WTC11 (cell line): ENCODE measurements at regions not wholly inside any gene's neighbourhood (a gene's known extent, or its start where the extent isn't known, plus 50 kb on each side); places are given as distances from the start of the nearest gene placed in this dataset.

Source experiments
- ATAC-seq: fragments of 200-7000 bp; cut with Tn5 transposase; 2 replicates; pipeline ENCODE4 v1.10.0; 2021; ENCODE audit warnings: mild to moderate bottlenecking, moderate library complexity
- CTCF ChIA-PET: fragments of 300-600 bp; sonication (Branson Sonifier 250); formaldehyde crosslinking; loops from one replicate; lab custom pipeline; 2021; ENCODE audit warnings: antibody characterized with exemption; lab: Charles Lee
- POLR2A ChIA-PET: fragments of 350-600 bp; sonication (Branson Sonifier 250); formaldehyde crosslinking; loops from one replicate; lab custom pipeline; 2021; ENCODE audit warnings: antibody characterized with exemption; lab: Charles Lee
- DNase-seq: peaks from one replicate; pipeline ENCODE4 v3.0.0; 2021; ENCODE audit warnings: low spot score
- H3K27ac Mint-ChIP-seq: 2 replicates; pipeline ENCODE4 v1.8.0; 2021; ENCODE audit warnings: mixed read lengths
- H3K27me3 Mint-ChIP-seq: 2 replicates; pipeline ENCODE4 v1.8.0; 2021; ENCODE audit warnings: low read depth, mild to moderate bottlenecking, moderate library complexity, mixed read lengths
- H3K36me3 Mint-ChIP-seq: 2 replicates; pipeline ENCODE4 v1.8.0; 2021; ENCODE audit warnings: mixed read lengths
- H3K4me1 Mint-ChIP-seq: 2 replicates; pipeline ENCODE4 v1.8.0; 2022; ENCODE audit warnings: mixed read lengths
- H3K4me3 Mint-ChIP-seq: 2 replicates; pipeline ENCODE4 v1.8.0; 2021; ENCODE audit warnings: mild to moderate bottlenecking, moderate library complexity, mixed read lengths
- H3K9me3 Mint-ChIP-seq: 2 replicates; pipeline ENCODE4 v1.8.0; 2021; ENCODE audit warnings: mixed read lengths
- CBFB ChIP-seq: sonication (generic); formaldehyde crosslinking; IDR thresholded peaks from 2 replicates; pipeline ENCODE4 v1.8.1; 2022; ENCODE audit warnings: mild to moderate bottlenecking, low read depth, missing genetic modification reagents
- ETV6 ChIP-seq: sonication (generic); formaldehyde crosslinking; IDR thresholded peaks from 2 replicates; pipeline ENCODE4 v1.8.1; 2022; ENCODE audit warnings: mild to moderate bottlenecking, missing genetic modification reagents
- FOXJ3 ChIP-seq: sonication (generic); formaldehyde crosslinking; IDR thresholded peaks from 2 replicates; pipeline ENCODE4 v1.9.0; 2021; ENCODE audit warnings: missing genetic modification reagents, mild to moderate bottlenecking, borderline replicate concordance
- GTF2I ChIP-seq: fragments of 250-450 bp; sonication (Bioruptor Pico); conservative IDR thresholded peaks from 2 replicates; pipeline ENCODE4 v1.4.0; 2021; ENCODE audit warnings: mild to moderate bottlenecking
- IRF2 ChIP-seq: sonication (generic); formaldehyde crosslinking; IDR thresholded peaks from 2 replicates; pipeline ENCODE4 v1.8.0; 2022; ENCODE audit warnings: low read depth, missing genetic modification reagents, borderline replicate concordance
- KAT7 ChIP-seq: sonication (generic); formaldehyde crosslinking; IDR thresholded peaks from 2 replicates; pipeline ENCODE4 v1.8.1; 2023; ENCODE audit warnings: missing genetic modification reagents, mild to moderate bottlenecking, borderline replicate concordance
- MYBL2 ChIP-seq: sonication (generic); formaldehyde crosslinking; IDR thresholded peaks from 2 replicates; pipeline ENCODE4 v1.8.1; 2023; ENCODE audit warnings: mild to moderate bottlenecking, moderate library complexity, missing genetic modification reagents
- NFATC4 ChIP-seq: fragments of 250-450 bp; sonication (Bioruptor Pico); IDR thresholded peaks from 2 replicates; pipeline ENCODE4 v1.9.0; 2021; ENCODE audit warnings: mild to moderate bottlenecking
- NFE2L1 ChIP-seq: sonication (generic); formaldehyde crosslinking; IDR thresholded peaks from 2 replicates; pipeline ENCODE4 v1.8.1; 2023; ENCODE audit warnings: missing genetic modification reagents
- NR1H2 ChIP-seq: sonication (generic); formaldehyde crosslinking; IDR thresholded peaks from 2 replicates; pipeline ENCODE4 v1.9.0; 2021; ENCODE audit warnings: mild to moderate bottlenecking, moderate library complexity, missing genetic modification reagents
- SOX15 ChIP-seq: fragments of 250-450 bp; sonication (Bioruptor Pico); IDR thresholded peaks from 2 replicates; pipeline ENCODE4 v1.9.0; 2021; ENCODE audit warnings: mild to moderate bottlenecking
- TCF7 ChIP-seq: sonication (generic); formaldehyde crosslinking; IDR thresholded peaks from 2 replicates; pipeline ENCODE4 v1.8.0; 2022; ENCODE audit warnings: mild to moderate bottlenecking, low read depth, missing genetic modification reagents, moderate library complexity
- TEAD1 ChIP-seq: sonication (generic); formaldehyde crosslinking; IDR thresholded peaks from 2 replicates; pipeline ENCODE4 v1.8.0; 2022; ENCODE audit warnings: mild to moderate bottlenecking, missing genetic modification reagents
- TP53 ChIP-seq: sonication (generic); formaldehyde crosslinking; IDR thresholded peaks from 2 replicates; pipeline ENCODE4 v1.8.1; 2023; ENCODE audit warnings: mild to moderate bottlenecking, missing genetic modification reagents
- ZNF121 ChIP-seq: sonication (generic); formaldehyde crosslinking; IDR thresholded peaks from 2 replicates; pipeline ENCODE4 v1.8.0; 2023; ENCODE audit warnings: missing genetic modification reagents
- ZNF219 ChIP-seq: sonication (generic); formaldehyde crosslinking; IDR thresholded peaks from 2 replicates; pipeline ENCODE4 v1.8.0; 2023; ENCODE audit warnings: missing genetic modification reagents, mild to moderate bottlenecking, borderline replicate concordance
- ZNF232 ChIP-seq: sonication (generic); formaldehyde crosslinking; IDR thresholded peaks from 2 replicates; pipeline ENCODE4 v1.8.0; 2022; ENCODE audit warnings: mild to moderate bottlenecking, missing genetic modification reagents
- ZNF396 ChIP-seq: fragments of 250-450 bp; sonication (Bioruptor Pico); IDR thresholded peaks from 2 replicates; pipeline ENCODE4 v1.8.0; 2021; ENCODE audit warnings: mild to moderate bottlenecking, moderate library complexity, borderline replicate concordance
- ZNF671 ChIP-seq: fragments of 250-450 bp; sonication (Bioruptor Pico); IDR thresholded peaks from 2 replicates; pipeline ENCODE4 v1.8.0; 2021; ENCODE audit warnings: mild to moderate bottlenecking
- TF ChIP-seq, protein P1 (sequence below): fragments of 250-450 bp; sonication (Bioruptor Pico); IDR thresholded peaks from 2 replicates; pipeline ENCODE4 v1.9.0; 2021; ENCODE audit warnings: moderate library complexity, mild to moderate bottlenecking, inconsistent platforms, borderline replicate concordance
- TF ChIP-seq, protein P2 (sequence below): sonication (generic); formaldehyde crosslinking; IDR thresholded peaks from 2 replicates; pipeline ENCODE4 v1.8.1; 2022; ENCODE audit warnings: low read depth, missing genetic modification reagents, borderline replicate concordance
- TF ChIP-seq, protein P3 (sequence below): sonication (generic); formaldehyde crosslinking; IDR thresholded peaks from 2 replicates; pipeline ENCODE4 v1.8.0; 2023; ENCODE audit warnings: missing genetic modification reagents
- TF ChIP-seq, protein P4 (sequence below): sonication (generic); formaldehyde crosslinking; IDR thresholded peaks from 2 replicates; pipeline ENCODE4 v1.8.1; 2022; ENCODE audit warnings: missing genetic modification reagents, borderline replicate concordance

DNA sequence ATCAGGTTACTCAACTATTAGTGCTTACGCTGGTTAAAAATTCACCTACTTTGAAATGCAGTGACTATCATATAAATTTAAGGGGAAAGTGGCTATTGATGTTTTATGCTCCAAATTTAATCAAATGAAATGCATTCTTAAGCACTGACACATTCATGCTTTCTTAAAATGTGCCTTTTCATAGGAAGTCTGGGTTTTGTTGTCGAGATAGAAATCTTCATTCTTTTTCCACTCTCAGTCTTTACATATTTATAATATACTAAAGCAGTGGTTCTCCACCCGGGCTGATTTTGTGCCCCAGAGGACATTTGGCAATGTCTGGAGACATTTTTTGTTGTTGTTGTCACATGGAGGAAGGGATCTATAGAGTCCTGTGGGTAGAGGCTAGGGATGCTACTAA lies 167.9 kb downstream of the PAX3 start:
- H3K4me3 Mint-ChIP-seq: no peak overlapping the region
- ChIA-PET CTCF (no interaction called here), POLR2A (no interaction called here)
- H3K9me3 Mint-ChIP-seq: peaks cover 15% of the 10 kb centered on the region
- H3K27me3 Mint-ChIP-seq: peaks cover 6% of the 10 kb centered on the region
- TF ChIP-seq ZNF671: no peak
- TF ChIP-seq ZNF121: no peak
- no peak for TF ChIP-seq CBFB (CRISPR knock-in tag)
- TF ChIP-seq, protein P1, sequence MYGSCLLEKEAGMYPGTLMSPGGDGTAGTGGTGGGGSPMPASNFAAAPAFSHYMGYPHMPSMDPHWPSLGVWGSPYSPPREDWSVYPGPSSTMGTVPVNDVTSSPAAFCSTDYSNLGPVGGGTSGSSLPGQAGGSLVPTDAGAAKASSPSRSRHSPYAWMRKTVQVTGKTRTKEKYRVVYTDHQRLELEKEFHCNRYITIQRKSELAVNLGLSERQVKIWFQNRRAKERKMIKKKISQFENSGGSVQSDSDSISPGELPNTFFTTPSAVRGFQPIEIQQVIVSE: no peak
- TF ChIP-seq, protein P2, sequence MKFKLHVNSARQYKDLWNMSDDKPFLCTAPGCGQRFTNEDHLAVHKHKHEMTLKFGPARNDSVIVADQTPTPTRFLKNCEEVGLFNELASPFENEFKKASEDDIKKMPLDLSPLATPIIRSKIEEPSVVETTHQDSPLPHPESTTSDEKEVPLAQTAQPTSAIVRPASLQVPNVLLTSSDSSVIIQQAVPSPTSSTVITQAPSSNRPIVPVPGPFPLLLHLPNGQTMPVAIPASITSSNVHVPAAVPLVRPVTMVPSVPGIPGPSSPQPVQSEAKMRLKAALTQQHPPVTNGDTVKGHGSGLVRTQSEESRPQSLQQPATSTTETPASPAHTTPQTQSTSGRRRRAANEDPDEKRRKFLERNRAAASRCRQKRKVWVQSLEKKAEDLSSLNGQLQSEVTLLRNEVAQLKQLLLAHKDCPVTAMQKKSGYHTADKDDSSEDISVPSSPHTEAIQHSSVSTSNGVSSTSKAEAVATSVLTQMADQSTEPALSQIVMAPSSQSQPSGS (CRISPR knock-in tag): no peak
- TF ChIP-seq NFATC4: no peak
- TF ChIP-seq, protein P3, sequence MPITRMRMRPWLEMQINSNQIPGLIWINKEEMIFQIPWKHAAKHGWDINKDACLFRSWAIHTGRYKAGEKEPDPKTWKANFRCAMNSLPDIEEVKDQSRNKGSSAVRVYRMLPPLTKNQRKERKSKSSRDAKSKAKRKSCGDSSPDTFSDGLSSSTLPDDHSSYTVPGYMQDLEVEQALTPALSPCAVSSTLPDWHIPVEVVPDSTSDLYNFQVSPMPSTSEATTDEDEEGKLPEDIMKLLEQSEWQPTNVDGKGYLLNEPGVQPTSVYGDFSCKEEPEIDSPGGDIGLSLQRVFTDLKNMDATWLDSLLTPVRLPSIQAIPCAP (CRISPR knock-in tag): no peak
- TF ChIP-seq MYBL2: no peak
- TF ChIP-seq TEAD1 (CRISPR knock-in tag): no peak
- TF ChIP-seq TCF7 (CRISPR knock-in tag): no peak
- TF ChIP-seq FOXJ3 (CRISPR knock-in tag): no peak
- no peak for TF ChIP-seq NR1H2
- TF ChIP-seq ZNF219 (CRISPR knock-in tag): no peak
- TF ChIP-seq, protein P4, sequence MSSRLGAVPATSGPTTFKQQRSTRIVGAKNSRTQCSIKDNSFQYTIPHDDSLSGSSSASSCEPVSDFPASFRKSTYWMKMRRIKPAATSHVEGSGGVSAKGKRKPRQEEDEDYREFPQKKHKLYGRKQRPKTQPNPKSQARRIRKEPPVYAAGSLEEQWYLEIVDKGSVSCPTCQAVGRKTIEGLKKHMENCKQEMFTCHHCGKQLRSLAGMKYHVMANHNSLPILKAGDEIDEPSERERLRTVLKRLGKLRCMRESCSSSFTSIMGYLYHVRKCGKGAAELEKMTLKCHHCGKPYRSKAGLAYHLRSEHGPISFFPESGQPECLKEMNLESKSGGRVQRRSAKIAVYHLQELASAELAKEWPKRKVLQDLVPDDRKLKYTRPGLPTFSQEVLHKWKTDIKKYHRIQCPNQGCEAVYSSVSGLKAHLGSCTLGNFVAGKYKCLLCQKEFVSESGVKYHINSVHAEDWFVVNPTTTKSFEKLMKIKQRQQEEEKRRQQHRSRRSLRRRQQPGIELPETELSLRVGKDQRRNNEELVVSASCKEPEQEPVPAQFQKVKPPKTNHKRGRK (CRISPR knock-in tag): no peak
- no peak for DNase-seq
- no peak overlapping the region for H3K27ac Mint-ChIP-seq
- no peaks in the 10 kb centered on the region for H3K36me3 Mint-ChIP-seq
- H3K4me1 Mint-ChIP-seq: peaks cover 4% of the 10 kb centered on the region; the same call in 1 of the 2 replicates
- ATAC-seq: no peak

DNA sequence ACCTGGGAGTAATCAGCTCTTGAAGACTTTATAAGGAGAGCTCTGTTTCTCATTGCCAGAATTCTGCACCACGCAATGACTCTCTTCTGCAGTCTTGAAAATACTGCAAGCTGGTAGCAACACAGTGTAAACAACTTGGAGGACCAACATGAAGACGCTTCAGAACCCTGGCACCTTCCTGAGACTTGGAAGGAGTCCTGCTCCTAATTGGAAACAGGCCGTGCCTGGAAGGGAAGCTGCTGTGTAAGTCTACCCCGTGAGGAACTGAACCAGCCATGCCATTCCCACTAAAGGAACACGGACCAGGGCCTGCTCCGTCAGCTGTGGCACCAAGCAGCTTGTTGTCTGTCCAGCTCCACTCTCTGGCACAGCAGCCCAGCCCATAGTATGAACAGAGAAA lies 171.1 kb downstream of the PAX3 start:
- Mint-ChIP-seq H3K36me3 (no peaks in the 10 kb centered on the region), H3K27ac (no peak overlapping the region), H3K4me1 (no peaks in the 10 kb centered on the region), H3K27me3 (peaks cover 6% of the 10 kb centered on the region), H3K4me3 (no peak overlapping the region), H3K9me3 (peaks cover 15% of the 10 kb centered on the region)
- CTCF ChIA-PET: no interaction called here
- DNase-seq (no peak), ATAC-seq (no peak)
- POLR2A ChIA-PET: no interaction called here
- TF ChIP-seq KAT7 (CRISPR knock-in tag): no peak
- no peak for TF ChIP-seq TP53 (CRISPR knock-in tag)
- no peak for TF ChIP-seq TEAD1 (CRISPR knock-in tag)
- no peak for TF ChIP-seq GTF2I (CRISPR knock-in tag)
- no peak for TF ChIP-seq NFE2L1 (CRISPR knock-in tag)
- TF ChIP-seq ZNF396 (CRISPR knock-in tag): no peak
- no peak for TF ChIP-seq IRF2 (CRISPR knock-in tag)
- no peak for TF ChIP-seq ZNF232 (CRISPR knock-in tag)
- no peak for TF ChIP-seq ETV6 (CRISPR knock-in tag)
- TF ChIP-seq SOX15: no peak
- TF ChIP-seq, protein P4 (CRISPR knock-in tag): no peak
